ENCODE measurements at regions not wholly inside any gene's neighbourhood (a gene's known extent, or its start where the extent isn't known, plus 50 kb on each side); places are given as distances from the start of the nearest gene placed in this dataset.
A peak's percentile ranks its signal among the peaks of the same experiment; 100 is the strongest.
"Not testable (repeated sequence)": the region's sequence is repeated elsewhere in the genome, so short reads cannot be mapped to it uniquely, and the experiment has no call there.

- DNase-seq (ENCODE audit: low spot score), result peak; percentile 26
Observed at GRCh38 chr3:26141296-26141695, 351.4 kb downstream of the OXSM start.

DNA sequence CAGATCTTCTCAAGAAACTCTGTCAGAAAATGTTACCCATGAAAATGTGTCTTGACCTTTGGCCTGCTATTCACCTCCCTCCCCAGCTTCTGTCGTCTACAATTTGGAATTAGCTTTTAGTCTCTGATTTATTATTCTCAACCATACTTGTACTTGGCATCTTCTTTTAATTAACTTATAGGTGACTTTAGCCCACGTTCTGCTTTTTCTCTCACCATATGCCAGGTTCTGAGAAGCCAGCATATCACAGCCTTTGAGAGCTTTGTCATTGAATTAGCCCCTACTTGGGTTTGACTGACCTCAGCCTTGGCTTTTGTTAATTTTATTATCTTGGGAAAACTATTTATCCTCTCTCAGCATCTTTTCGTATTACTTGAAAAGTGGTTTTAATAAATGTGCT, 355.9 kb downstream of the OXSM start:
- DNase-seq (ENCODE audit: low spot score), result no peak

GRCh38 chr3:26157428-26157827, 367.5 kb downstream of the OXSM start:
- not testable (repeated sequence) for DNase-seq (ENCODE audit: low spot score)

DNA sequence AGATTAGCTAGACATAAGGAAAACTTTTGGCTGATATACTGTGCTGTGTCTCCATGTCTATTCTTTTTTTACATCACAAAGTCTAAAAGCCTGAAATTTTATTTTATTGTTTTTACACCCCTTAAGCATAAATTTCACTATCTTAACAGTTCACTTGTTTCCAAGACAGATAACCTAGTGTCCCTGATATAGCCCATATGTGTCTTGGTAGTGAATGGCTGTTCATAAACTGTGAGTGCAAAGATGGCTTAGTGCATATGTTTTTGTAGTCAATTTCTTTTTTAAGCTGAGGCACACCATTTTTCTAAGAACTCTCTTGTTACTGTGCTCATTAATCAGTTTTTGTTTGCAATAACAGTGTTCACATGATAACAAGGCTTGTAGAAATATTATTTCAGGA, 381.1 kb downstream of the OXSM start:
- DNase-seq (ENCODE audit: low spot score), result no peak

DNA sequence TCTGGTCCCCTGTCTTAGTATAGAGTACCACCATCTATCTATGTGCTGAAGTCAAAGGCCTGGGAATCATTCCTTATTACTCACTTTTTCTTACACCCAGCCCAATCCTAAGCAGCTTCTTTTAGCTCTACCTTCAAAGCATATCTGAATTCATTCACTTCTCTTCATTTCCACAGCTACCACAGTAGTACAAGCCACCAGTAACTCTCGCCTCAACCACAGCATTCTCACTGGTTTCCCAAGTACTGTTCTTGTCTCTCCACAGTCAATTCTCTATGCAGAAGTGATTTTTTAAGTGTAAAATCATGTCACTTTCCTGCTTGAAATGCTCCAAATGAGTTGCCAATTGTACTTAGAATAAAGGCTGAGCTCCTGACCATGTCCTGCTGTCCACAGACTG, 401.7 kb downstream of the OXSM start:
- no peak for DNase-seq (ENCODE audit: low spot score)

DNA sequence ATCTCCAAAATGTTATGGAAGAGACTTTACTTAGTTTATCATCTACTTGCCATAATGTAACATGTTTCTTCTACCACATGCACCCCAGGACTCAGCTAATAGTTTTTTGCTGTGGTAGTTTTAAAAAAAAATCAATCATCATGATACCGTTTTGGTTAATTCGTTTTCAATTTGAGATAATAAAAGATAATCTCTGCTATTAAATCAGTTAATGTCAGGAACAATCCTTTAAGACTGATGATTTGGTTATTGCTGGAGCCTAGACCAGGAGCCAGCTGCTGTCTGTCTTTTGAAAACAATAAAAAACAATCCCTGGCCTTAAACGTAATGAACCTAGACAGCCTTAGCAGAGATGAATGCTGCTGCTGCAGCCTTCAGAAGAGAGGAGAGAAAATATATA, 403.7 kb downstream of the OXSM start:
- DNase-seq (ENCODE audit: low spot score), result peak; percentile 19

- DNase-seq (ENCODE audit: low spot score), result no peak
Observed at GRCh38 chr3:26196781-26197180, 406.9 kb downstream of the OXSM start.

DNA sequence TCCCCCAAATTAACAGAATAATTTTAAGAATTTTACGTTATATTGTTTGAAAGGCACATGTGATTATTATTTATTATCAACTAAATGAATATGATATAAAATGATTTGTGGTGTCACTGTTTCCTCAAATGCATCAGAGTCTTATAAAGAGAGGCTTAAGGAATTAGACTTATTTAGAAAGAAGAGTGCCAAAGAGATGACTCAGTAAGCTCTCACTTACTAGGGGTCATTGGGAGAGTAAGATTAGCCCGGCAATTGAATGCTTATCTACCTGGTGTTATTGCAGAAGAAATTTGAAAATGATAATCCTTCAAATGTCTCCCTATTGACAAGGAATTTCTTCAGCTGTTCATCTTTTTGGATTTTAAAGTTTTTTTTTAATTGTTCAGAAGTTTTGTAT, 408.7 kb downstream of the OXSM start:
- DNase-seq (ENCODE audit: low spot score), result no peak

DNA sequence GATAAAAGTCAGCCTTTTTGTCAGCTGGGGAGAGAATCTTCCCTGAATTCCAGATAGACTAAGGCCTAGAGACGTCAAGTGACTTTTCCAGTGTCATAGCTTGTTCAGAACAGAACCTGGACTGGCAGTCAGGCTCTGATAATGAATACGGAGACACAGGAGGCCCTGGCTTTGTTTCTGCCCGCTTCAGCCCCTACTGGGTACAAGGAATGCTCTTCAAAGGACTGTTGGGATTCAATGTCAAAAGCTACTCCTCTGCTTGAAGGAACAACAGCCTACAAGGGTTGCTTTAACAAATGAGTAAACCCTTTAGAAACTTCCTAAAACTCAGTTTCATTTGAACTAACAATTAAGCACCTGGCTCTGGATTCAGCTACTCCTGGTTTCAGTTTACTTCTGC, 412.3 kb downstream of the OXSM start:
- no peak for DNase-seq (ENCODE audit: low spot score)

- DNase-seq (ENCODE audit: low spot score), result no peak
Observed at GRCh38 chr3:26205475-26205874, 415.6 kb downstream of the OXSM start.

GRCh38 chr3:26208201-26208600, 414.4 kb upstream of the LRRC3B start:
- peak; percentile 91 for DNase-seq (ENCODE audit: low spot score)

DNA sequence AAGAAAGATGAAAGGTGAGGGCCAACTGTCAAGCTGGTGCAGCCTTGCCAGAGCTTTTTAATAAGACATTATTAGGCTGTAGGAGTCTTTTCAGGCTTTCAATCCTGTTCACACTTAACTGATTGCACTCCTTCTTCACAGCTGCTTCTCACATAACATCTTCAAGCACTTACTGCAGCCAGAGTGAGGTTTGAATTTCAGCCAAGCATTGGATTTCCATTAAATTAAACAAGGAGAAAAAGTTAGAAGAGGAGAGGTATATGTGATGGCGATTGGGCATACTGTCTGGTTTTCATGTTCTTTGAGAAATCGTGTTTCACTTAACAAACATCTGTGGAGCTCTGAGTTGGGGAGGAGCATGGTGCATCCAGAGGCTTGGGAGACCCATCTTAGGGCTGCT, 392.8 kb upstream of the LRRC3B start:
- no peak for DNase-seq (ENCODE audit: low spot score)

DNA sequence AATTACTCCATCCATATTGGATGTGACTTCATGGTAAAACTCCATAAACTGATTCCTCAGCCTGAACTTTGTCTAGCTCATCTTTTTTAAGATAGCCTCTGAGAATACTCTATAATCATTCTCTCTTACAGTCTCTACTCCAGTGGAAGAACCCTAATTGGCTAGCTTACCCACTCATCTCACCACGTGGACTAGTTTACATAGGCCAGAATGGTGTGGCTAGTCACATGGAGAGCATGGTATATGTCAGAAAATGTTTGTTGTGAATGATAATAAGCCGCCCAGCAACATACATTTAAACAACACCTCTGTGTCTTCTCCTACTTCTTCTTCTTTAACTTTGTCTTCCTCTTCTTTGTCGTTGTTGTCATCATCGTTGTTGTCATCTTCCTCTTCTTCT, 389.2 kb upstream of the LRRC3B start:
- no peak for DNase-seq (ENCODE audit: low spot score)

- peak; percentile 83 for DNase-seq (ENCODE audit: low spot score)
Observed at GRCh38 chr3:26236531-26236930, 386.0 kb upstream of the LRRC3B start.

DNA sequence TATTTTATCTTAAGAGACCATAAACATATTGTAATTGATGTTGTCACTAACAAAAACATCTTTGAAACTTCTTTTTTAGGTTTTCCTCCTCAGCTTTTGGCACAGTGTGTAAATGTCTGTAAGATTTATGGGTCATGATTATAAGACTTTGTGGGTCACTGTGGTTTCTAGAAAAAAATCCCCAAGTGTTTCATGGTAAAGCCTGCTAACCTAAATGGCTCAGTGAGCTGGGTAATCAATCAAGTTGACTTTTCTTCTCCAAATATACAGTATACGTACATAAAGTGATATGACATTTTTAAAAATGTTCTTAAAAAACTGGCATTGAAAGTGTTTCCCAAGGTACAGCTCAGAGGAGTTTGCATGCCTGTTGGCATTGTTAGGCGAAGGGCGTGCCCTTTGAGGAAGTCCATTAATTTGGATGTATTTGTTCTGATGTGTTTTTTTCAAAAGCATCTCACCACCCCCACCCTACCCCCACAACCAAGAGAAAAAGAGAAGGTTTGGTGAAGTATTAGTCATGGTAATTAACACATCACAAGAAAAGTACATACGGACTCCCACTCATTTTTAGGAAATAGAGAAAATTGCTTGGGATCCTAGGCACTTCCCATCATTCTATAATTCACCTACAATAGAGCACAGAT, 385.4 kb upstream of the LRRC3B start:
- DNase-seq (ENCODE audit: low spot score), result peak; percentile 82

DNA sequence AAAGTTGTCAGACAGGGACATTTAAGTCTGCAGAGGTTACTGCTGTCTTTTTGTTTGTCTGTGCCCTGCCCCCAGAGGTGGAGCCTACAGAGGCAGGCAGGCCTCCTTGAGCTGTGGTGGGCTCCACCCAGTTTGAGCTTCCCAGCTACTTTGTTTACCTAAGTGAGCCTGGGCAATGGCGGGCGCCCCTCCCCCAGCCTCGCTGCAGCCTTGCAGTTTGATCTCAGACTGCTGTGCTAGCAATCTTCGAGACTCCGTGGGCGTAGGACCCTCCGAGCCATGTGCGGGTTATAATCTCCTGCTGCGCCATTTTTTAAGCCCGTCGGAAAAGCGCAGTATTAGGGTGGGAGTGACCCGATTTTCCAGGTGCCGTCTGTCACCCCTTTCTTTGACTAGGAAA, 378.0 kb upstream of the LRRC3B start:
- not testable (repeated sequence) for DNase-seq (ENCODE audit: low spot score)

DNA sequence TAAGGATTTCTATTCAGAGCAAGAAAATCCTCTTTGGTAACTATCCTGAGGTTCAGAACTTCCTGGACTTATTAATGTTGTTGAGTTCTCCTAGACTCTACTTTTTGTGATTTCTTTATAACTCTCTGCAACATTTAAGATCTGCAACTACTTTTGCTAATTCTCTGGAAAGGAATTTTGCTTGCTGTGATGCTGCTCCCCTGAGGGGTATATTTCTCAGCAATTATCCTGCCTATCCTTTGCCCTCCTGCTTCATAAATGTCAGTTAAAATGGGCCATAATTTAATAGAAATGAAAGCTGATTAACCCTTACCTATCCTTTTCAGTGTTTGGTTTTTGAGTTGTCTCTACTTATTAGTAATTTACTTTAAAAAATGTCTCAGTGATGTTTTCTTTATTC, 377.3 kb upstream of the LRRC3B start:
- no peak for DNase-seq (ENCODE audit: low spot score)

DNA sequence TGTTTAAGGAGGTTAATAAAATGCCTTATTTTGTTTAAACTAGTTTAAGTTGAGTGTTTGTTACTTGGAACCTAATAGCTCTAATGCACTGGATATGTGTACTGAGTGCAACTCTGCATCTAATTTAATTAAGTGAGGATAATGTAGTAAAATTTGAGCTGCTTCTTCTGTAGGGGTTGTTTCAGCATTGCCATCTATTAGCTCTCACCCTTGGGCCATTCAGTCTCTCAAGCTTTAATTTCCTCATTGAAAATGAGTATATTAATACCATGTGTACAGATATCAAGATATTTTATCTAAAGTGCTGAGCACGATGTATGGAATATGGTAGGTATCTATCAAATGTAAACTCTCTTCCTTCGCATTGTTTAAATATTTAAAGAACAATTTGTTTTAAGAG, 375.7 kb upstream of the LRRC3B start:
- no peak for DNase-seq (ENCODE audit: low spot score)

GRCh38 chr3:26247712-26248111, 374.9 kb upstream of the LRRC3B start:
- peak; percentile 92 for DNase-seq (ENCODE audit: low spot score)

DNA sequence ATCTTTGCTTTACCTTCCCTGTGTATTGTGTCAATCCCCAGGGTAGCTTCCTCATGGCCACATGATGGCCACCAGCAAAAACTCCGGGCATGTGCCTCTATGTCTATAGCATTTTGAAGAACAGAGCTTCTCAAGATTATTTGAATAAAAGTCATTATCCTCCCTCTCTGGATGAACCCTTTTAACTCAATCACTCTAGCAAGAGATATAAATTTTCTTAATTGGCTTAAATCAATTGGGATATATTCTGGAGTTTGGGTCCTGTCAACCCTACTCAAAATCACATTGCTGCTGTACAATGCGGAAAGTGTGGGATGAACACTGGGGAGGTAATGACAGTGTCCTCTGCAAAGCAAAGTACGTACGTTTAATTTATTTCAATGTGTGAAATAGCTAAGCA, 370.6 kb upstream of the LRRC3B start:
- no peak for DNase-seq (ENCODE audit: low spot score)

GRCh38 chr3:26256224-26256623, 366.3 kb upstream of the LRRC3B start:
- no peak for DNase-seq (ENCODE audit: low spot score)

GRCh38 chr3:26259176-26259575, 363.4 kb upstream of the LRRC3B start:
- no peak for DNase-seq (ENCODE audit: low spot score)

DNA sequence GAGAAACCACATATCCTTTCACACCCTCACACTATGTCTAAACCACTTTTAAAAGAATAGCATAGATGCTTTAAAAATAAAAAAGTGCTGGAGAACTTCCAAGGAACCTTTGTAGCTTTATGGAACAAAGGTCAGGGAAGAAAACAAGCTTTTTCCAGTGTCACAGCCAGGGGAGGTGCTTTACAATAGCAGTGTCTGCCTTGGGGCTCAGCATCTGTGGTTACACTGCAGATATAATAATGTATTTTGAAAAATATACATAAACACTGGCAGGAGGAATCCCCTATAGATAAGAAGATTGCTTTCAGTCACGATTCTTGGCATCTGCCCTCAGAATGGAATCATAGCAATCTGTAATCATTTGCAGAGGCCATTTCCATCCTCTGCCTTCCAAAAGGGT, 362.4 kb upstream of the LRRC3B start:
- DNase-seq (ENCODE audit: low spot score), result peak; percentile 78

GRCh38 chr3:26264708-26265107, 357.9 kb upstream of the LRRC3B start:
- DNase-seq (ENCODE audit: low spot score), result no peak
